ENCODE measurements at regions not wholly inside any gene's neighbourhood (a gene's known extent, or its start where the extent isn't known, plus 50 kb on each side); places are given as distances from the start of the nearest gene placed in this dataset.

DNA sequence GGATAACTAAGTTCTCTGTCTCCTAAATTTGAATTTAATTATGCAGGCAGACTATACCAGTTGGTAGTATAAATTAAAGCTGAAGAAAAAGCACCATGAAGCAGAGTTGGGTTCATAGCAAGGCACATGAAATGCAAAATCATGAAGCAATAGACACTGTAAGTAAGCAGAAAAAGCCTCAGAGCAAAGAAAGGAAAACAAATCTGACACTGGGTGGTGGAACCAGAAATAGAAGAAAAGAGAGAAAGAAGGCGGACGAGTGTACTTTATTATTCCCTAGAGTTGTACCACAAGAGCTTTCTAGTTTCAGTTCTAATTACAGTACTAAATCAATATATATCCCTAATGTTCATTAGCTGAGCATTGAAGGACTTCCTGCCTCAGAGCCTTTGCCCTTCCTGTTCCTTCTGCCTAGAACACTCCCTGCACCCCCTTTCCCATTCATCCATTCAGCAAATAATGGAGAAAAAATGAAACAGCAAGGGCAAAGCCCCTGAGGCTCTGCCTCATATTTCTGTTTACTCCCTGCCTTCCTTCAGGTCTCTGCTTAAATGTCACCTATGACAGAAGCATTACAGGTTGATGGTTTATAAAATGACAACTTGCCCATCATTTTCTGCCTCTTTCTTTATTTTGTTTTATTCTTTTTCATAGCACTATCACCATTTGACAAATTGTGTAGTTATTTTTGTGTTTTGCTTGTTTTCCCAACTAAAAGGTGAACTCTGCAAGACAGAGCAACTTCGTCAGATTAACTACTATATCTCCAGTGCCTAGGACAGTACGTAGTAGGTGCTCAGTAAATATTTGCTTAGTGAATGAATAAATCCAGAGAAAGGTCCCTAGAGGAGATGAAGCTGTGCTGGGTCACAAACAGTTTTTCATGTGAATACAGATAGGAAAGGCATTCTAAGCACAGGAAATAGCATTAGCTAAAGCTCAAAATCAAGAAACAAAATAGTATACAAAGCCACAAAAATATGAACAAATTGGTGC is 154.0 kb upstream of the RASGEF1B start:
- no peak for TF ChIP-seq MYC (IDR thresholded peaks at IDR 0.05; ENCODE audit: insufficient read depth, insufficient read length, insufficient replicate concordance, low read length, severe bottlenecking)
- TF ChIP-seq TAF1 (IDR thresholded peaks at IDR 0.05; ENCODE audit: borderline replicate concordance, low read depth, low read length), result no peak
- TF ChIP-seq SUPT20H (IDR thresholded peaks at IDR 0.05; ENCODE audit: borderline replicate concordance, control insufficient read depth, low read depth, low read length), result no peak
- TF ChIP-seq ZSCAN29 (IDR thresholded peaks at IDR 0.05), result no peak
- TF ChIP-seq, protein P1, sequence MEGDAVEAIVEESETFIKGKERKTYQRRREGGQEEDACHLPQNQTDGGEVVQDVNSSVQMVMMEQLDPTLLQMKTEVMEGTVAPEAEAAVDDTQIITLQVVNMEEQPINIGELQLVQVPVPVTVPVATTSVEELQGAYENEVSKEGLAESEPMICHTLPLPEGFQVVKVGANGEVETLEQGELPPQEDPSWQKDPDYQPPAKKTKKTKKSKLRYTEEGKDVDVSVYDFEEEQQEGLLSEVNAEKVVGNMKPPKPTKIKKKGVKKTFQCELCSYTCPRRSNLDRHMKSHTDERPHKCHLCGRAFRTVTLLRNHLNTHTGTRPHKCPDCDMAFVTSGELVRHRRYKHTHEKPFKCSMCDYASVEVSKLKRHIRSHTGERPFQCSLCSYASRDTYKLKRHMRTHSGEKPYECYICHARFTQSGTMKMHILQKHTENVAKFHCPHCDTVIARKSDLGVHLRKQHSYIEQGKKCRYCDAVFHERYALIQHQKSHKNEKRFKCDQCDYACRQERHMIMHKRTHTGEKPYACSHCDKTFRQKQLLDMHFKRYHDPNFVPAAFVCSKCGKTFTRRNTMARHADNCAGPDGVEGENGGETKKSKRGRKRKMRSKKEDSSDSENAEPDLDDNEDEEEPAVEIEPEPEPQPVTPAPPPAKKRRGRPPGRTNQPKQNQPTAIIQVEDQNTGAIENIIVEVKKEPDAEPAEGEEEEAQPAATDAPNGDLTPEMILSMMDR (IDR thresholded peaks at IDR 0.05 in 2 of 3, conservative IDR thresholded peaks at IDR 0.05 in 1 of 3; ENCODE audit: control insufficient read depth in 2 of 3, extremely low read depth in 1 of 3, insufficient read depth in 1 of 3, low read depth in 3 of 3, low read length in 3 of 3), result no peak
- TF ChIP-seq SP1 (IDR thresholded peaks at IDR 0.05; ENCODE audit: low read depth, low read length), result no peak
- TF ChIP-seq ELK1 (IDR thresholded peaks at IDR 0.05; ENCODE audit: low read depth, low read length), result no peak
- no peak for TF ChIP-seq NFIC (IDR thresholded peaks at IDR 0.05; ENCODE audit: low read depth, low read length)
- no peak for TF ChIP-seq ZNF207 (IDR thresholded peaks at IDR 0.05; ENCODE audit: borderline replicate concordance)
- TF ChIP-seq, protein P2, sequence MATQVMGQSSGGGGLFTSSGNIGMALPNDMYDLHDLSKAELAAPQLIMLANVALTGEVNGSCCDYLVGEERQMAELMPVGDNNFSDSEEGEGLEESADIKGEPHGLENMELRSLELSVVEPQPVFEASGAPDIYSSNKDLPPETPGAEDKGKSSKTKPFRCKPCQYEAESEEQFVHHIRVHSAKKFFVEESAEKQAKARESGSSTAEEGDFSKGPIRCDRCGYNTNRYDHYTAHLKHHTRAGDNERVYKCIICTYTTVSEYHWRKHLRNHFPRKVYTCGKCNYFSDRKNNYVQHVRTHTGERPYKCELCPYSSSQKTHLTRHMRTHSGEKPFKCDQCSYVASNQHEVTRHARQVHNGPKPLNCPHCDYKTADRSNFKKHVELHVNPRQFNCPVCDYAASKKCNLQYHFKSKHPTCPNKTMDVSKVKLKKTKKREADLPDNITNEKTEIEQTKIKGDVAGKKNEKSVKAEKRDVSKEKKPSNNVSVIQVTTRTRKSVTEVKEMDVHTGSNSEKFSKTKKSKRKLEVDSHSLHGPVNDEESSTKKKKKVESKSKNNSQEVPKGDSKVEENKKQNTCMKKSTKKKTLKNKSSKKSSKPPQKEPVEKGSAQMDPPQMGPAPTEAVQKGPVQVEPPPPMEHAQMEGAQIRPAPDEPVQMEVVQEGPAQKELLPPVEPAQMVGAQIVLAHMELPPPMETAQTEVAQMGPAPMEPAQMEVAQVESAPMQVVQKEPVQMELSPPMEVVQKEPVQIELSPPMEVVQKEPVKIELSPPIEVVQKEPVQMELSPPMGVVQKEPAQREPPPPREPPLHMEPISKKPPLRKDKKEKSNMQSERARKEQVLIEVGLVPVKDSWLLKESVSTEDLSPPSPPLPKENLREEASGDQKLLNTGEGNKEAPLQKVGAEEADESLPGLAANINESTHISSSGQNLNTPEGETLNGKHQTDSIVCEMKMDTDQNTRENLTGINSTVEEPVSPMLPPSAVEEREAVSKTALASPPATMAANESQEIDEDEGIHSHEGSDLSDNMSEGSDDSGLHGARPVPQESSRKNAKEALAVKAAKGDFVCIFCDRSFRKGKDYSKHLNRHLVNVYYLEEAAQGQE (IDR thresholded peaks at IDR 0.05; ENCODE audit: low read depth, low read length), result no peak
- no peak for TF ChIP-seq ZZZ3 (IDR thresholded peaks at IDR 0.05; ENCODE audit: control insufficient read depth, insufficient read length, low read depth)

Data from GM12878 (cell line).